GM18867 (cell line): ENCODE measurements at regions not wholly inside any gene's neighbourhood (a gene's known extent, or its start where the extent isn't known, plus 50 kb on each side); places are given as distances from the start of the nearest gene placed in this dataset.
"Not testable (repeated sequence)": the region's sequence is repeated elsewhere in the genome, so short reads cannot be mapped to it uniquely, and the experiment has no call there.

Experiments
- ATAC-seq: cut with Tn5 transposase; IDR thresholded peaks from one replicate; pipeline ENCODE4 v1.9.1; 2021; ENCODE audit warnings: mild to moderate bottlenecking, moderate library complexity; ENCODE audit not compliant: unreplicated experiment

- ATAC-seq = no peak
These were observed 1147.1 kb downstream of the STIM2 start for GRCh38 chr4:28007693-28008092.

- no peak for ATAC-seq
These were observed 1148.9 kb downstream of the STIM2 start for GRCh38 chr4:28009541-28009940.

GRCh38 chr4:28010577-28011240, 1150.1 kb downstream of the STIM2 start:
- no peak for ATAC-seq

- ATAC-seq = no peak
These were observed 1153.8 kb downstream of the STIM2 start for GRCh38 chr4:28014469-28014868.

GRCh38 chr4:28015996-28016395, 1155.4 kb downstream of the STIM2 start:
- no peak for ATAC-seq

GRCh38 chr4:28038253-28038652, 1177.6 kb downstream of the STIM2 start:
- not testable (repeated sequence) for ATAC-seq

GRCh38 chr4:28062562-28062961, 1201.9 kb downstream of the STIM2 start:
- no peak for ATAC-seq

GRCh38 chr4:28073860-28074555, 1213.4 kb downstream of the STIM2 start:
- ATAC-seq = no peak

GRCh38 chr4:28075401-28075956, 1214.8 kb downstream of the STIM2 start:
- ATAC-seq = no peak

GRCh38 chr4:28077203-28077602, 1216.6 kb downstream of the STIM2 start:
- not testable (repeated sequence) for ATAC-seq

- ATAC-seq = no peak
These were observed 1222.2 kb downstream of the STIM2 start for GRCh38 chr4:28082686-28083390.

GRCh38 chr4:28092610-28093009, 1232.0 kb downstream of the STIM2 start:
- ATAC-seq = no peak

GRCh38 chr4:28093071-28093470, 1232.4 kb downstream of the STIM2 start:
- no peak for ATAC-seq

- ATAC-seq = no peak
These were observed 1240.9 kb downstream of the STIM2 start for GRCh38 chr4:28101583-28101982.

GRCh38 chr4:28105271-28105859, 1244.7 kb downstream of the STIM2 start:
- no peak for ATAC-seq

- no peak for ATAC-seq
These were observed 1245.5 kb downstream of the STIM2 start for GRCh38 chr4:28106155-28106554.

- ATAC-seq = no peak
These were observed 1249.2 kb downstream of the STIM2 start for GRCh38 chr4:28109801-28110200.

GRCh38 chr4:28112691-28113335, 1252.2 kb downstream of the STIM2 start:
- ATAC-seq = not testable (repeated sequence)

GRCh38 chr4:28113586-28113985, 1252.9 kb downstream of the STIM2 start:
- ATAC-seq = not testable (repeated sequence)

- ATAC-seq = not testable (repeated sequence)
These were observed 1256.0 kb downstream of the STIM2 start for GRCh38 chr4:28116526-28117083.
